Neural crest cell (in vitro differentiated cells): ENCODE measurements at regions not wholly inside any gene's neighbourhood (a gene's known extent, or its start where the extent isn't known, plus 50 kb on each side); places are given as distances from the start of the nearest gene placed in this dataset.

Experiments
- DNase-seq: peaks from one replicate; pipeline ENCODE4 v3.0.0; 2021; ENCODE audit warnings: low read depth, mixed read lengths, low spot score
- H3K27ac Mint-ChIP-seq: one replicate; pipeline ENCODE4 v1.8.0; 2021; ENCODE audit warnings: mild to moderate bottlenecking, mixed read lengths; ENCODE audit not compliant: unreplicated experiment
- H3K27me3 Mint-ChIP-seq: 2 replicates; pipeline ENCODE4 v1.8.0; 2021; ENCODE audit warnings: low read depth, mild to moderate bottlenecking, mixed read lengths
- H3K36me3 Mint-ChIP-seq: 2 replicates; pipeline ENCODE4 v1.8.0; 2021; ENCODE audit warnings: low read depth, mild to moderate bottlenecking, mixed read lengths
- H3K4me1 Mint-ChIP-seq: 2 replicates; pipeline ENCODE4 v1.8.0; 2021; ENCODE audit warnings: mixed read lengths
- H3K4me3 Mint-ChIP-seq: one replicate; pipeline ENCODE4 v1.8.0; 2021; ENCODE audit warnings: mild to moderate bottlenecking, mixed read lengths
- H3K9me3 Mint-ChIP-seq: 2 replicates; pipeline ENCODE4 v1.8.0; 2021; ENCODE audit warnings: mixed read lengths
- CTCF ChIP-seq: fragments of 200-600 bp; sonication (generic); conservative IDR thresholded peaks from 2 replicates; pipeline ENCODE4 v1.5.0; 2021; ENCODE audit warnings: antibody characterized with exemption, mild to moderate bottlenecking

DNA sequence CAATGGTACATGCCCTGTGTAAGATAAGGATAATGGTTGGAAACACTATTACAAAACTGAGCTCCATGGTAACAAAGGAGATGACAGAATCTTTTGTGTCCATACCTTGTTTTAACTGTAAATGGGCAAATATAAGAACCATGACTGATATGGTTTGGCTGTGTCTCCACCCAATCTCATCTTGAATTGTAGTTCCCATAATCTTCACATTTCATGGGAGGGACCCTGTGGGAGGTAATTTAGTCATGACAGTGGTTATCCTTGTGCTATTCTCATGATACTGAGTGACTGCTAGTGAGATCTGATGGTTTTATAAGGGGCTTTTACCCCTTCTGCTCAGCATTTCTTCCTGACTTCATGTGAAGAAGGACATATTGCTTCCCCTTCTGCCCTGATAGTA, 211.7 kb upstream of the RGPD4 start:
- TF ChIP-seq CTCF = no peak
- Mint-ChIP-seq H3K27ac (no peak overlapping the region), H3K4me3 (no peak overlapping the region), H3K4me1 (no peaks in the 10 kb centered on the region), H3K27me3 (no peaks in the 10 kb centered on the region), H3K36me3 (peaks cover 5% of the 10 kb centered on the region), H3K9me3 (peaks cover 7% of the 10 kb centered on the region)
- DNase-seq = no peak

DNA sequence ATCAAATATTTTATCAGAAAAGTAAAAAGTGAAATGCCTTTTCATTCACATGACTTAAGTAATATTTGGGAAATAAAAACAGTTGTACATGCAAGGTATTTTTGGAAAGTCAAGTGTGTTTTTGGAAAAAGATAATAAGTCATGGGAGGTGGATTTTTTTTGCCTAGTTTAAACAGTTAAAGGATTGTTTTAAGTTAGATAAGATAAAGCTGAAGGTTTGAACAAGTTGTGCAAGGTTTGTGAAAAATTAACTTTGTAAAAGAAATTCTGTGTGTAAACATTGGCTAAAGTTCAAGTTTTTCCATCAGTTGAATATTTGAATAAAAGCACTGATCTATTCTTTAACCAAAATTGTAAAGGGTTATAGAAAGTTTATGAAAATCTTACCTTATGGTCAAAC, 207.9 kb upstream of the RGPD4 start:
- Mint-ChIP-seq H3K9me3 (peaks cover 7% of the 10 kb centered on the region), H3K4me1 (no peaks in the 10 kb centered on the region), H3K27me3 (no peaks in the 10 kb centered on the region), H3K36me3 (peaks cover 5% of the 10 kb centered on the region), H3K4me3 (no peak overlapping the region), H3K27ac (no peak overlapping the region)
- TF ChIP-seq CTCF = no peak
- no peak for DNase-seq

DNA sequence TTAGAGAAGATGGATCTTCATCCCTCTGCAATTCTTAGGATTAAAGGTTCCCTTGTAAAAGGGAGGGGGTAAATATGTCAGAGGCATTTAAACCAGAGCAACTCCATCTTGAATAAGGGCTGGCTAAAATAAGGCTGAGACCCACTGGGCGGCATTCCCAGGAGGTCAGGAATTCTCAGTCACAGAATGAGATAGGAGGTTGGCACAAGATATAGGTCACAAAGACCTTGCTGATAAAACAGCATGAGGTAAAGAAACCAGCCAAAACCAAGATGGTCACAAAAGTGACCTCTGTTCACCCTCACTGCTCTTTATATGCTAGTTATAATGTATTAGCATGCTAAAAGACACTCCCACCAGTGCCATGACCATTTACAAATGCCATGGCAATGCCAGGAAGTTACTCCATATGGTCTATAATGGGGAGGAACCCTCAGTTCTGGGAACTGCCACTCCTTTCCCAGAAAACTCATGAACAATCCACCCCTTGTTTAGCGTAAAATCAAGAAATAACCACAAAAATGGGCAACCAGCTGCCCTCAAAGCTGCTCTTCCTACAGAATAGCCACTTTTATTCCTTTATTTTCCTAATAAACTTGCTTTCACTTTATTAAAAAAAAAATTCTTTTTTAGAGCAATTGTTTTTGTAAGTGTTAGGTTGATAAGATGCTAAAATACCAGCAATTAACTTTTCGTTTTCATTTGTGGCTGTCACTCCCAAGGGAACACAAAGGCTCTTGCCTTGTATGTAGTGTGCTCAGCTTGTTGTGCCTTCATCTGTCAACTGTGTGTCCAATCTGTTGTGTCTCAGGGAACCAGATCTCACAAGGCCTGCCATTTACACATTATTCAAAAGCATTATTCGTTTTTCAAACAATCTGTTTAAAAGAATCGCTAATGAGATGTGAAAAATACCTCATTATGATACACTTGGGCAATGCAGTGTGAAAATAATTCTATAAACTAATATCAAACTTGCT, 205.2 kb upstream of the RGPD4 start:
- TF ChIP-seq CTCF = no peak
- DNase-seq = no peak
- Mint-ChIP-seq H3K27ac (no peak overlapping the region), H3K27me3 (no peaks in the 10 kb centered on the region), H3K4me1 (no peaks in the 10 kb centered on the region), H3K4me3 (no peak overlapping the region), H3K36me3 (peaks cover 11% of the 10 kb centered on the region), H3K9me3 (peaks cover 7% of the 10 kb centered on the region)

DNA sequence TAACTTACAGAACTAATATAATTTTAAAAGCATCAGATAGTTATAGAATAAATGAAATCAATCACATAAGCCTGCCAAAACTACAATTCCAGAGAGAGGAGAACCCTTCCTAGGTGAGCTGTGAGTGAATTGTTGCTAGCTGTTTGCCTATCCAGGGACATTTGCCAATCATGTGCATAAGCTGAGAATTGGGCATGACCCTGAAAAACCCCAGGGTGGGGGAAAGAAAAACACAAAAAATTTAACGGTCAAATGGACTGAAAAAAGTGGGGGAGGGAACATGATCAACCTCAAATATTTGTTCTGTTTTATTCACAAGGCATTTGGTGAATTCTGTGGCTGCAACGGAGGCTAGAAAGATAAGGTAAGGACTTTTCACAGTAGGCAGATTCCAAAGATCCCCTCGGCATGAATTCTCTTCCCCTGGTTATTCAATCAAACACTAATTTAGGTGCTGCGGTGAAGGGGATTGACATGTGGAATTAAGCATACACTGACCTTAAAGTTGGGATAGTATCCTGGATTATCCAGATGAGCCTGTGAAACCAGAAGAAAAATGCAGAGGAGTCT, 203.9 kb upstream of the RGPD4 start:
- no peak for DNase-seq
- Mint-ChIP-seq H3K27me3 (no peaks in the 10 kb centered on the region), H3K36me3 (peaks cover 12% of the 10 kb centered on the region), H3K27ac (no peak overlapping the region), H3K4me1 (no peaks in the 10 kb centered on the region), H3K4me3 (no peak overlapping the region), H3K9me3 (peaks cover 11% of the 10 kb centered on the region)
- no peak for TF ChIP-seq CTCF

GRCh38 chr2:107625982-107626381, 200.7 kb upstream of the RGPD4 start:
- DNase-seq = no peak
- H3K27me3 Mint-ChIP-seq = no peaks in the 10 kb centered on the region
- no peak overlapping the region for H3K4me3 Mint-ChIP-seq
- H3K4me1 Mint-ChIP-seq = no peaks in the 10 kb centered on the region
- no peak overlapping the region for H3K27ac Mint-ChIP-seq
- no peak for TF ChIP-seq CTCF
- peaks cover 9% of the 10 kb centered on the region for H3K36me3 Mint-ChIP-seq
- H3K9me3 Mint-ChIP-seq = peaks cover 17% of the 10 kb centered on the region
